SU-DHL-6 (cell line): ENCODE measurements at regions not wholly inside any gene's neighbourhood (a gene's known extent, or its start where the extent isn't known, plus 50 kb on each side); places are given as distances from the start of the nearest gene placed in this dataset.

Experiments used
- H2AFZ ChIP-seq: fragments of 200-600 bp; sonication (generic); 2 replicates; pipeline ENCODE4 v1.6.1; 2014; ENCODE audit warnings: low read depth, mild to moderate bottlenecking, moderate library complexity, mixed read lengths, antibody characterized with exemption, low read length; ENCODE audit not compliant: severe bottlenecking
- H3F3A ChIP-seq: fragments of 200-600 bp; shearing (Covaris generic); 2 replicates; pipeline ENCODE4 v1.6.0; 2016; ENCODE audit warnings: antibody characterized with exemption, mild to moderate bottlenecking; ENCODE audit not compliant: insufficient read depth
- H3K27ac ChIP-seq: fragments of 200-600 bp; sonication (generic); 2 replicates; pipeline ENCODE4 v1.5.1; 2016; ENCODE audit warnings: low read depth, mild to moderate bottlenecking, low read length, moderate library complexity, mixed read lengths
- H3K27me3 ChIP-seq: fragments of 200-600 bp; sonication (generic), shearing (Covaris generic); 2 replicates; pipeline ENCODE4 v1.6.0; 2014; ENCODE audit warnings: mild to moderate bottlenecking, low read length
- H3K36me3 ChIP-seq: fragments of 200-600 bp; sonication (generic); 2 replicates; pipeline ENCODE4 v1.6.1; 2014; ENCODE audit warnings: mild to moderate bottlenecking, low read length, mixed read lengths
- H3K4me2 ChIP-seq: fragments of 300-600, 200-600 bp; shearing (Covaris generic), sonication (generic); 2 replicates; pipeline ENCODE4 v1.6.0; 2014; ENCODE audit warnings: low read length, low read depth, mild to moderate bottlenecking; ENCODE audit not compliant: poor library complexity, severe bottlenecking
- H3K4me3 ChIP-seq: fragments of 200-600 bp; sonication (generic); 2 replicates; pipeline ENCODE4 v1.5.1; 2014; ENCODE audit warnings: antibody characterized with exemption, low read length, mild to moderate bottlenecking, mixed read lengths; ENCODE audit not compliant: insufficient read depth, poor library complexity, severe bottlenecking
- H3K79me2 ChIP-seq: fragments of 200-600 bp; sonication (generic); 2 replicates; pipeline ENCODE4 v1.6.1; 2014; ENCODE audit warnings: mild to moderate bottlenecking, low read length, moderate library complexity; ENCODE audit not compliant: insufficient read depth
- H3K9ac ChIP-seq: fragments of 200-600 bp; sonication (generic); 2 replicates; pipeline ENCODE4 v1.7.0; 2014; ENCODE audit warnings: mild to moderate bottlenecking, low read length
- H3K9me2 ChIP-seq: fragments of 200-600 bp; sonication (generic); replicated peaks from 2 replicates; pipeline ENCODE4 v1.6.1; 2014; ENCODE audit warnings: low read length; ENCODE audit not compliant: insufficient read depth
- H3K9me3 ChIP-seq: fragments of 200-600 bp; sonication (generic); 2 replicates; pipeline ENCODE4 v1.6.1; 2014; ENCODE audit warnings: low read length, mixed read lengths; ENCODE audit not compliant: insufficient read depth
- H4K20me1 ChIP-seq: fragments of 200-600 bp; sonication (generic); 2 replicates; pipeline ENCODE4 v1.6.1; 2014; ENCODE audit warnings: low read depth, mild to moderate bottlenecking, antibody characterized with exemption, low read length, moderate library complexity, mixed read lengths
- CTCF ChIP-seq: fragments of 200-600 bp; sonication (generic); IDR thresholded peaks from one replicate; pipeline ENCODE4 v1.5.1; 2017; ENCODE audit warnings: antibody characterized with exemption, mild to moderate bottlenecking, low read length, moderate library complexity; ENCODE audit not compliant: insufficient read depth, poor library complexity, severe bottlenecking
- EZH2phosphoT487 ChIP-seq: fragments of 200-600 bp; sonication (generic), shearing (Covaris generic); conservative IDR thresholded peaks from 2 replicates; pipeline ENCODE4 v1.6.1; 2018; ENCODE audit warnings: mild to moderate bottlenecking, antibody characterized with exemption, low read length, moderate library complexity, mixed read lengths

GRCh38 chr7:81637534-81637933, 132.3 kb downstream of the HGF start:
- H3K9me3 ChIP-seq = no peaks in the 10 kb centered on the region
- TF ChIP-seq EZH2phosphoT487 = no peak
- no peak for TF ChIP-seq CTCF
- no peaks in the 10 kb centered on the region for H4K20me1 ChIP-seq
- no peak overlapping the region for H3K4me2 ChIP-seq
- no peaks in the 10 kb centered on the region for H3K9me2 ChIP-seq
- H3K9ac ChIP-seq = no peak overlapping the region
- no peaks in the 10 kb centered on the region for H3K27me3 ChIP-seq
- H3K27ac ChIP-seq = no peak overlapping the region
- no peaks in the 10 kb centered on the region for H3F3A ChIP-seq
- H3K4me3 ChIP-seq = no peak overlapping the region
- H3K36me3 ChIP-seq = no peaks in the 10 kb centered on the region
- no peaks in the 10 kb centered on the region for H3K79me2 ChIP-seq
- H2AFZ ChIP-seq = no peak overlapping the region

- no peak overlapping the region for H2AFZ ChIP-seq
- no peaks in the 10 kb centered on the region for H3K79me2 ChIP-seq
- TF ChIP-seq CTCF (no peak), EZH2phosphoT487 (no peak)
- no peaks in the 10 kb centered on the region for H3K9me2 ChIP-seq
- H3F3A ChIP-seq = no peaks in the 10 kb centered on the region
- no peaks in the 10 kb centered on the region for H3K36me3 ChIP-seq
- H3K27me3 ChIP-seq = no peaks in the 10 kb centered on the region
- no peaks in the 10 kb centered on the region for H4K20me1 ChIP-seq
- H3K4me2 ChIP-seq = no peak overlapping the region
- H3K9ac ChIP-seq = no peak overlapping the region
- no peak overlapping the region for H3K27ac ChIP-seq
- H3K4me3 ChIP-seq = no peak overlapping the region
- H3K9me3 ChIP-seq = no peaks in the 10 kb centered on the region
Observed at GRCh38 chr7:81632418-81632817, 137.4 kb downstream of the HGF start.

GRCh38 chr7:81630600-81630999, 139.2 kb downstream of the HGF start:
- Histone ChIP-seq H3K4me3 (no peak overlapping the region), H3K27me3 (no peaks in the 10 kb centered on the region), H3K4me2 (no peak overlapping the region), H3K36me3 (no peaks in the 10 kb centered on the region), H2AFZ (no peak overlapping the region), H3K9me2 (no peaks in the 10 kb centered on the region), H3F3A (no peaks in the 10 kb centered on the region), H3K79me2 (no peaks in the 10 kb centered on the region), H3K27ac (no peak overlapping the region), H3K9me3 (no peaks in the 10 kb centered on the region), H4K20me1 (no peaks in the 10 kb centered on the region), H3K9ac (no peak overlapping the region)
- no peak for TF ChIP-seq CTCF
- TF ChIP-seq EZH2phosphoT487 = no peak

- Histone ChIP-seq H3K79me2 (no peaks in the 10 kb centered on the region), H3K27ac (no peak overlapping the region), H3K4me2 (no peak overlapping the region), H3K9me3 (no peaks in the 10 kb centered on the region), H2AFZ (no peak overlapping the region), H4K20me1 (no peaks in the 10 kb centered on the region), H3K36me3 (no peaks in the 10 kb centered on the region), H3K4me3 (no peak overlapping the region), H3K9ac (no peak overlapping the region), H3K27me3 (no peaks in the 10 kb centered on the region), H3K9me2 (no peaks in the 10 kb centered on the region), H3F3A (no peaks in the 10 kb centered on the region)
- TF ChIP-seq EZH2phosphoT487 (no peak), CTCF (no peak)
Observed at GRCh38 chr7:81629702-81630101, 140.1 kb downstream of the HGF start.
